Retinal pigment epithelial cell (primary cell): ENCODE measurements at regions not wholly inside any gene's neighbourhood (a gene's known extent, or its start where the extent isn't known, plus 50 kb on each side); places are given as distances from the start of the nearest gene placed in this dataset.
"Not testable (repeated sequence)": the region's sequence is repeated elsewhere in the genome, so short reads cannot be mapped to it uniquely, and the experiment has no call there.

Experiments
- DNase-seq: peaks from one replicate; pipeline ENCODE4 v3.0.0-alpha.2; 2010; ENCODE audit warnings: low read depth
- H3K4me3 ChIP-seq: 2 replicates; pipeline ENCODE4 v1.5.1; 2011; ENCODE audit warnings: mild to moderate bottlenecking, low read length, control low read depth, moderate library complexity
- CTCF ChIP-seq: conservative IDR thresholded peaks from 2 replicates; pipeline ENCODE4 v1.5.1; 2011; ENCODE audit warnings: low read depth, low read length, control low read depth, inconsistent platforms

GRCh38 chr16:26605626-26606271 is 461.0 kb upstream of the C16orf82 start:
- DNase-seq = no peak
- TF ChIP-seq CTCF = no peak
- no peak overlapping the region for H3K4me3 ChIP-seq

GRCh38 chr16:26606381-26607150 is 460.2 kb upstream of the C16orf82 start:
- no peak for DNase-seq
- TF ChIP-seq CTCF = no peak
- H3K4me3 ChIP-seq = no peak overlapping the region

- TF ChIP-seq CTCF = no peak
- DNase-seq = no peak
- no peak overlapping the region for H3K4me3 ChIP-seq
Observed at GRCh38 chr16:26614237-26614841, 452.4 kb upstream of the C16orf82 start.

- no peak for TF ChIP-seq CTCF
- no peak for DNase-seq
- no peak overlapping the region for H3K4me3 ChIP-seq
Observed at GRCh38 chr16:26623442-26623841, 443.3 kb upstream of the C16orf82 start.

GRCh38 chr16:26627958-26628357 is 438.8 kb upstream of the C16orf82 start:
- H3K4me3 ChIP-seq = no peak overlapping the region
- DNase-seq = no peak
- TF ChIP-seq CTCF = no peak

GRCh38 chr16:26631365-26631764 is 435.4 kb upstream of the C16orf82 start:
- not testable (repeated sequence) for DNase-seq, H3K4me3 ChIP-seq

- no peak for DNase-seq
- no peak for TF ChIP-seq CTCF
- no peak overlapping the region for H3K4me3 ChIP-seq
Observed at GRCh38 chr16:26642047-26642664, 424.6 kb upstream of the C16orf82 start.
